MCF 10A (cell line): ENCODE measurements at regions not wholly inside any gene's neighbourhood (a gene's known extent, or its start where the extent isn't known, plus 50 kb on each side); places are given as distances from the start of the nearest gene placed in this dataset.

Experiments
- BruUV-seq: library from RNA; stranded (reverse); fragments of 400-500 nt; replicated peaks from 2 replicates; lab custom pipeline; 2021; lab: Mats Ljungman, UMichigan
- CTCF ChIA-PET: fragments of 300-600 bp; sonication (Branson Sonifier 250); formaldehyde crosslinking; extraction: SDS; loops from one replicate; lab custom pipeline; 2021; ENCODE audit warnings: antibody characterized with exemption, inconsistent platforms; lab: Yijun Ruan, JAX
- POLR2A ChIA-PET: fragments of 300-600, 350-650 bp; sonication (Branson Sonifier 250); formaldehyde crosslinking; extraction: SDS; loops from one replicate; lab custom pipeline; 2020; ENCODE audit warnings: antibody characterized with exemption, inconsistent platforms; lab: Yijun Ruan, JAX
- DNase-seq: peaks from one replicate; pipeline ENCODE4 v3.0.0-alpha.2; 2018; ENCODE audit not compliant: unreplicated experiment
- H3K27ac Mint-ChIP-seq: one replicate; pipeline ENCODE4 v1.8.0; 2022; ENCODE audit warnings: mild to moderate bottlenecking, low read depth, mixed read lengths; ENCODE audit not compliant: unreplicated experiment
- H3K27me3 Mint-ChIP-seq: one replicate; pipeline ENCODE4 v1.8.0; 2022; ENCODE audit warnings: mixed read lengths; ENCODE audit not compliant: insufficient read depth, unreplicated experiment
- H3K36me3 Mint-ChIP-seq: one replicate; pipeline ENCODE4 v1.8.0; 2022; ENCODE audit warnings: mild to moderate bottlenecking, moderate library complexity, mixed read lengths; ENCODE audit not compliant: insufficient read depth, unreplicated experiment
- H3K4me1 Mint-ChIP-seq: one replicate; pipeline ENCODE4 v1.8.0; 2022; ENCODE audit warnings: mixed read lengths; ENCODE audit not compliant: insufficient read depth, unreplicated experiment
- H3K4me3 Mint-ChIP-seq: one replicate; pipeline ENCODE4 v1.8.0; 2022; ENCODE audit warnings: mild to moderate bottlenecking, moderate library complexity, mixed read lengths; ENCODE audit not compliant: unreplicated experiment
- H3K9me3 Mint-ChIP-seq: one replicate; pipeline ENCODE4 v1.8.0; 2022; ENCODE audit warnings: mixed read lengths; ENCODE audit not compliant: unreplicated experiment
- CTCF ChIP-seq: fragments of 200-600 bp; IDR thresholded peaks from one replicate; pipeline ENCODE4 v1.8.0; 2022; ENCODE audit warnings: antibody characterized with exemption, mild to moderate bottlenecking; ENCODE audit not compliant: unreplicated experiment
- intact Hi-C: fragments of 100-400 bp; cut with micrococcal nuclease; formaldehyde crosslinking; loops from 2 replicates; pipeline ENCODE4 v1.14.1; 2022

GRCh38 chr20:18237682-18238081, 50.6 kb upstream of the ZNF133 start:
- no peak overlapping the region for H3K27ac Mint-ChIP-seq
- H3K36me3 Mint-ChIP-seq, result peaks cover 6% of the 10 kb centered on the region
- H3K4me3 Mint-ChIP-seq, result no peak overlapping the region
- intact Hi-C loops, result no loop called here
- TF ChIP-seq CTCF, result no peak
- no peaks in the 10 kb centered on the region for H3K4me1 Mint-ChIP-seq
- CTCF ChIA-PET, result interaction anchor here (0.6 to 1.4 kb wide), 4 partner anchors 12 to 806 kb away, joined by 3 to 4 read pairs (median 3); no protein-coding TSS in a partner anchor
- POLR2A ChIA-PET, result interaction anchor here (0.6 to 3.5 kb wide), 3 partner anchors 13 to 51 kb away, joined by 3 to 16 read pairs (median 4); partner anchors contain the start of gene ZNF133
- peaks cover 7% of the 10 kb centered on the region for H3K9me3 Mint-ChIP-seq
- BruUV-seq, result no TSS peak
- no peak for DNase-seq
- no peaks in the 10 kb centered on the region for H3K27me3 Mint-ChIP-seq
